ENCODE measurements at regions not wholly inside any gene's neighbourhood (a gene's known extent, or its start where the extent isn't known, plus 50 kb on each side); places are given as distances from the start of the nearest gene placed in this dataset.

GRCh38 chr4:106647451-106647850, 278.9 kb upstream of the GIMD1 start:
- no peak overlapping the region for H3K27ac ChIP-seq
- H3K9me3 ChIP-seq: no peaks in the 10 kb centered on the region
- intact Hi-C loops (cut with DNase I): no loop called here
- H3K4me3 ChIP-seq: no peak overlapping the region
- no peaks in the 10 kb centered on the region for H3K4me1 ChIP-seq
- DNase-seq (no peak), ATAC-seq (no peak)
- no peaks in the 10 kb centered on the region for H3K36me3 ChIP-seq
- H3K27me3 ChIP-seq: no peaks in the 10 kb centered on the region
- TF ChIP-seq CTCF (IDR thresholded peaks at IDR 0.05): no peak

- intact Hi-C loops (cut with DNase I): no loop called here
- H3K4me1 ChIP-seq: no peaks in the 10 kb centered on the region
- H3K4me3 ChIP-seq: no peak overlapping the region
- no peak for TF ChIP-seq CTCF (IDR thresholded peaks at IDR 0.05)
- ATAC-seq (no peak), DNase-seq (no peak)
- no peak overlapping the region for H3K27ac ChIP-seq
- H3K27me3 ChIP-seq: no peaks in the 10 kb centered on the region
- no peaks in the 10 kb centered on the region for H3K36me3 ChIP-seq
- no peaks in the 10 kb centered on the region for H3K9me3 ChIP-seq
These were observed 260.7 kb upstream of the GIMD1 start for GRCh38 chr4:106629268-106629625.

- no peak overlapping the region for H3K4me3 ChIP-seq
These were observed 260.1 kb upstream of the GIMD1 start for GRCh38 chr4:106628586-106629267.

GRCh38 chr4:106627051-106627450, 258.5 kb upstream of the GIMD1 start:
- intact Hi-C loops (cut with DNase I): no loop called here
- H3K27ac ChIP-seq: no peak overlapping the region
- H3K36me3 ChIP-seq: no peaks in the 10 kb centered on the region
- DNase-seq (no peak), ATAC-seq (no peak)
- H3K27me3 ChIP-seq: no peaks in the 10 kb centered on the region
- no peaks in the 10 kb centered on the region for H3K4me1 ChIP-seq
- TF ChIP-seq CTCF (IDR thresholded peaks at IDR 0.05): no peak
- no peaks in the 10 kb centered on the region for H3K9me3 ChIP-seq
- no peak overlapping the region for H3K4me3 ChIP-seq

More at GRCh38 chr4:106628586-106629267, 260.1 kb upstream of the GIMD1 start:
- no peak for TF ChIP-seq CTCF (IDR thresholded peaks at IDR 0.05)
- intact Hi-C loops (cut with DNase I): no loop called here
- ATAC-seq: no peak
- DNase-seq: no peak
- Histone ChIP-seq H3K27me3 (no peaks in the 10 kb centered on the region), H3K4me1 (no peaks in the 10 kb centered on the region), H3K9me3 (no peaks in the 10 kb centered on the region), H3K36me3 (no peaks in the 10 kb centered on the region), H3K27ac (no peak overlapping the region)

GRCh38 chr4:106624671-106625070, 256.1 kb upstream of the GIMD1 start:
- no peak for TF ChIP-seq CTCF (IDR thresholded peaks at IDR 0.05)
- H3K27me3 ChIP-seq: no peaks in the 10 kb centered on the region
- no peaks in the 10 kb centered on the region for H3K36me3 ChIP-seq
- H3K9me3 ChIP-seq: no peaks in the 10 kb centered on the region
- H3K27ac ChIP-seq: no peak overlapping the region
- H3K4me3 ChIP-seq: no peak overlapping the region
- DNase-seq: no peak
- ATAC-seq: no peak
- intact Hi-C loops (cut with DNase I): no loop called here
- H3K4me1 ChIP-seq: no peaks in the 10 kb centered on the region

- no peak for DNase-seq
- no peaks in the 10 kb centered on the region for H3K4me1 ChIP-seq
- H3K36me3 ChIP-seq: no peaks in the 10 kb centered on the region
- intact Hi-C loops (cut with DNase I): no loop called here
- ATAC-seq: no peak
- no peaks in the 10 kb centered on the region for H3K27me3 ChIP-seq
- no peak overlapping the region for H3K27ac ChIP-seq
- no peak overlapping the region for H3K4me3 ChIP-seq
- H3K9me3 ChIP-seq: no peaks in the 10 kb centered on the region
- no peak for TF ChIP-seq CTCF (IDR thresholded peaks at IDR 0.05)
These were observed 250.4 kb upstream of the GIMD1 start for GRCh38 chr4:106618956-106619355.

All from upper lobe of right lung (tissue), 1 donor.